EL (cell line): ENCODE measurements at regions not wholly inside any gene's neighbourhood (a gene's known extent, or its start where the extent isn't known, plus 50 kb on each side); places are given as distances from the start of the nearest gene placed in this dataset.

ENCODE experiments used
- DNase-seq: peaks from one replicate; pipeline ENCODE4 v3.0.0-alpha.2; 2016

DNA sequence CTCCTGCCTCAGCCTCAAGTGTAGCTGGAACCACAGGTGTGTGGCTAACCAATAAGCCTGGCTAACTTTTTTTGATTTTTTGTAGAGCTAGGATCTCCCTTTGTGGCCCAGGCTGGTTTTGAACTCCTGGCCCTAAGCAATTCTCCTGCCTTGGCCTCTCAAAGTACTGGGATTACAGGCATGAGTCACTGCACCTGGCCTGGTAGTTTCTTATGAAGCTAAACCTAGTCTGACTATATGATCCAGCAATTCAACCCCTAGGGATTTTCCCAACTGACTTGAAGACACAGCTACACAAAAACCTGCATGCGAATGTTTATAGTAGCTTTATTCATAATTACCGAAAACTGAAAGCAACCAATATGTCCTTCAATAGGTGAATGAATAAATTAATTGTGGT is 176.2 kb upstream of the IRX3 start:
- DNase-seq, result no peak

DNA sequence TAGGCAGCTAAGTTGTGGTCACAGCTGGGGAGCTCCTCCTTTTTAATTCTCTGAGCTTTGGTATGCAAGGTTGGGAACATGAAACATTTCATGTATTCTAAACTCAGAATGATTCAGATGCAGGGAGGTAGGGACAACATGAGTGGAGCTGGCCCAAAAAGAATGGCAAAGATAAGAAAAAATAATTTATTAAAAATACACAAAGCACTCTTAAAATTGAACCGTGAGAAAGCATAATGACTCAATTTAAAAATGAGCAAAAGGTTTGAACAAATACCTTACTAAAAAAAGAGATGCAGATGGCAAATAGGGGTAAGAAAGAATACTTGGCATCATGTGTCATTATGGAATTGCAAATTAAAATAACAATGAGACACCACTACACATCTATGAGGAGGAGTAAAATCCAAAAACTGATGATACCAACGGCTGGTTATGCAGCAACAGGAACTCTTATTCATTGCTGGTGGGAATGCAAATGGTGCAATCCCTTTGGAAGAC is 175.6 kb upstream of the IRX3 start:
- peak; percentile 56 for DNase-seq

DNA sequence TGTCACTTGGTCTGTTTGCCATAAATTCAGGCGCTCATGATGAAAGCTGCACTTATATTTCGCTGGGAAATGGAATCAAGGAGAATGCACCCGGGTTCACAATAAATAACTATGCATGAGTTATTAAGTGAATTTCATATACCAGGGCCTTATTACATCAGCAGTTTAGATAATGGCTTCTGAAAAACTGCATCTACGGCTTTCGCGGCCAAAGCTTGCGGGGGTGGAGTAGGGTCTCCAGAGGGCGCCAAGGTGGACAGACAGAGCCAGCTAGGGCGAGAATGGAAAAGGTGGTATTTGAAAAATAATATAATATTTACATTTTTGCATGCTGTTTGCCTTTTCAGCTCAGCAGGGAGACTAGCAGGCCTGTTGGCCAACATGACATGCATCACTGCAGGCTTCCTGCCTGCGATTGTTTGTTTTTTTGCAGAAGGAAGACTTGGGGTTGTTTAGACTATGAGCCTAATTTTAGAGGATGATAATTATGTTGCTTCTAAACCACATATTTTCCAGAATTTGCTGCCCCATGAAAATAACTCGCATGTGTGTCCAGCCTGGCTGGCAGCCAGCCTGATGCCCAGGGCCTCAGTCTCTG is 173.8 kb upstream of the IRX3 start:
- DNase-seq, result no peak

DNA sequence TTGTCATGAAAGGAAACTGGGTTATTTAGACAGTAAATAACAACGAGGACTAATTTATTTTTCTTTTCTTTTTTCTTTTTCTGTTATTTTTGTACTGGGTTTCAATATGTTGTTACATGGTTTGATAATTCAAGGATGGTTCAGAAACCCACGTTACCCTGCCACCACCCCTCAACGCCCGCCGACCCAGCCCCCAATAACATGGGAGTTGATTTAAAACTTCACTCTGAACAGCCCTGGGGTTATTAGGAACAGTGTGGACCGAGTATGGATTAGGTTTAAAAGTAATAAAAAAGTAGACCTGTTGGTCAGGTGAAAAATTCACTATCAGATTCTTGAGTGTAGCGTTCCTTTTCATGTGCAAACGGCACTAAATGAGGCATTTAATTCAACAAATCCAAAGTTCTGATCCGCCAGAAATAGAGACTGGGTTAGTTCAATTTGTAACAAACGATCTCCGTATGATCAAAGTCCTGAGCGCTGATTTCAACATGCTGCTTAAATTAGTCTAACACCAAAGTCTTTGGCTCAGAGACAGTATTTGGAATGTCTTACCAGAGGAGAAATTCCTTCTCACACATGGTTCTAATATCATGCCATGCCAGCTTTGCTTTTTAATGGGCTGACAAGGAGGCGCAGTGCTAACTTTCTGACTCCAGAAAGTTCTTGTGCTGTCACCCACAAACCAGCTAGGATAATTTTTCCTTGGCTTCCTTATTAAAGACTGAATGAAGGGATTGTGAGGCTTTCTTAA is 173.1 kb upstream of the IRX3 start:
- DNase-seq, result peak; percentile 42

GRCh38 chr16:54458923-54459322 is 172.3 kb upstream of the IRX3 start:
- DNase-seq, result no peak

DNA sequence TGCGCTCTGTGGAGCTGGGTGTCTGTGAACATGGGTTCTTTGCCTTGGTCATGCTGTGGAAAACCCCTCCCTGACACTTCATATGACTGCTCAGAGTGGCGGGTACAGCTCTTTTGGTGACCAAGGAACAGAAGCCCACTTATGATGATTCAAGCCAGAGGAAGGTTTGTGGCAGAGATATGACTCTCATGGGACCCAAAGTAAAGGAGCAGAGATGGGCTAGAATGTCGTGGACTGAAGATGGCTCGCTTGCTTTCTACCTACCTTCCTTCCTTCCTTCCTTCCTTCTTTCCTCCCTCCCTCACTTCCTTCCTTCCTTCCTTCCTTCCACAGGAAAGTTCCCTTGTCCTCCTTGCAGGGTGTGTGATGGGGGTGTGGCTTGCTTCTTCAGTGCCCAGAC is 169.7 kb upstream of the IRX3 start:
- DNase-seq, result no peak

DNA sequence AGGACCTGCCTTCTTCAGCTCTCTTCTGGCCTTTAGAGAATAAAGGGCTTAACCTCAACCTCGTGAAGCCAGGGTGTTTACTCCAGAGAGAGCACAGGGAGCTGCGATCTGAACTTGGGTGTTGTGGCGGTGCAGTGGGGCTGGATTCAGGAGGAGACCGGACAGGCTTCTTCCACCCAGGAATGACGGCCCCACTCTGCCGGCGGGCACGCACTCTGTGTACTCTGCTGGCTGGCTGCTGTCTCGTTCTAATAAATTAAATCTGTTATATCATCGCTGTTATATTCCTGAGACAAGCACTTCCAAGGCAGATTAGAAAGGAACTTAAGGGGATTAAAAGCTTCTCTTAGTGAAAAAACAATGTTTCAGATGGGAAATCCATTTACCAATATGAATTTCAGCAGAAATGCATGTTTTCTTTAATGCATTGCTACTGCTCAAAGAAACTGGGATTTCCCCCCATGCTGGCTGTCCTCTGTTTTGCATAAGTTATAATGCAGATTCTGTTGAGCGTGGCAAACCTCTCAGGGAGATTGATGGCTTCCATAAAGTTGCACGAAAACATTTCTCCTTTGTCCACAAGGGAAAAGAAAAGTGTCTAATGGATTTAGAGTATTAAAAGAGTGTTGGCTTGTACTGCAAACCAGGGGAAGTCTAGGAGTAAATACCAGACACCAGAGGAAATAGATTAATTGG is 168.6 kb upstream of the IRX3 start:
- DNase-seq, result no peak

GRCh38 chr16:54454616-54455015 is 168.0 kb upstream of the IRX3 start:
- DNase-seq, result no peak

GRCh38 chr16:54453871-54454270 is 167.3 kb upstream of the IRX3 start:
- no peak for DNase-seq

DNA sequence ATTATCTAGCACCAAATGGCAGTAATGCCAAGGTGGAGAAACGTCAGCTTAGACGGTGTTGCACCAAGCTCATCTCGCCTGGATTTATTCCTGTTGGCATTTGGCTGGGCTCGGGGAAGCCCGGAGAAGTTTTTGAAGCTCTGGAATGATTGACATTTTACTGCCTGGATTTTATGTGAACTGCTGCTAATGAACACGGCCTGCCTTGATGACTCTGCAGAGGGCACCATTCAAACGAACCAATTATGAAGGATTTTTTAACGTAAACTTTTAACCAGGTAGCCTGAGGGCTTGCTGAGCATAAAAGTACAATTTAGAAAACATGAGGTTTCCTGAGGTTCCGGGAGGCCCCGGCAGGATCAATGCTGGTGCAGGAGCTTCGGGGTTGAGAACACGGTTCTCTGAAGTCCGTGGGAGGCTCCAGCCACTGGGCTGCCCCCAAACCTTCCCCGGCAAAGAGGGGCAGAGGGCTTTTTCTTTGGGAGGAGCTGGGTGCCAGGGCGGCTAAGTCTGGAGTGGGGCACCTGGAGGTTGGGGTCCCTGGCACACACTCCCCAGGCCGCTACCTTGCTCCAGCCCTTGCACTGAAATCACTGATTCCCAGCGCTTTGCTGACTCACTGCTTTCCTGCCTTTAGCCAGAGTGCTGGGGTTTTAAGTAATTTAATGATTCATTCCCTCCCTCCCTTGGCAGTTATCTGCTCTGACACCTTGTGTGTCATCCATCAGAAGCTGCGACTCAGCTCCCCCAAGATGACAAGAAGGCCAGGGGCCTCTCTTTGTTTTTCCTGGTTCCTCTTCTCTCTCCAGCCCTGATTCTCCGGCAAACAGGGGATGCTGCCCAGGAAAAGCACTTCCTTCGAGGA is 161.2 kb upstream of the IRX3 start:
- DNase-seq, result peak; percentile 87

DNA sequence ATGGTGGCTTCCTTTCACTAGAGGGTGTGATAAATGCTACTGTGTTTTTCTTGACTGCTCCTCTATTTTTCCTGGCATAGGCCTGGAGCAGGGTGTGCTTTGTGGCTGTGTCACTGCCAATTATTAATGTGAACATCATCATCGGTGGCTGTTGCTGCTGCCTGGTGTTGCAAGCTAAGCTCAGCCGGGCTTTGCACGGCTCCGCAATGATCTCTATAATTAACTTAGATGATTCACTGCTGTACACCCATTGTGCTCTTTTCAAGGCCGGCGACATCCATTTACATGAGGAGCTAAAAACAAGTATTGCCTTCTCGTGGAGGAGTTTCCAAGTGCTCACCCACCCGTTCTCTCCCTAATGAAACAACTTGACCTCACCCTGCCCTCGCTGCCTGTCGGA is 160.1 kb upstream of the IRX3 start:
- peak; percentile 74 for DNase-seq

- no peak for DNase-seq
Observed at GRCh38 chr16:54444851-54445458, 158.4 kb upstream of the IRX3 start.

- no peak for DNase-seq
Observed at GRCh38 chr16:54443839-54444238, 157.3 kb upstream of the IRX3 start.

DNA sequence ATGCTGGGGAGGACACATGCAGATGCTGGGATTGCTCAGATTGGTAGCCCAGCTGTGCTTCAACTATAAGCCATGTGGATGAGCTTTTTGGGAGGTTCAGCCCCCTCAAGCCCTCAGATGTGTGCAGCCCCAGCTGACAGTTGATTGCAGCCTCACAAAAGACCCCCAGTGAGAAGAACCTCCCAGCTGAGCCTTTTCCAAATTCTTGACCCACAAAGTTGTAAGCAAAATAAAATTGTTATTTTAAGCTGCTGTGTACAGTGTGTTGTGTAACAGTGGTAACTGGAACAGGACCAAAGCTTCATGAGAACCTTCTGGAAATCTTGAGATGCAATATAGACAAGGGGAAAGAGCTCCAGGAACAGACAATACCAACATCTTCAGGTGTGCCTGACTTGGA is 156.8 kb upstream of the IRX3 start:
- no peak for DNase-seq

GRCh38 chr16:54442864-54443263 is 156.3 kb upstream of the IRX3 start:
- DNase-seq, result no peak

DNA sequence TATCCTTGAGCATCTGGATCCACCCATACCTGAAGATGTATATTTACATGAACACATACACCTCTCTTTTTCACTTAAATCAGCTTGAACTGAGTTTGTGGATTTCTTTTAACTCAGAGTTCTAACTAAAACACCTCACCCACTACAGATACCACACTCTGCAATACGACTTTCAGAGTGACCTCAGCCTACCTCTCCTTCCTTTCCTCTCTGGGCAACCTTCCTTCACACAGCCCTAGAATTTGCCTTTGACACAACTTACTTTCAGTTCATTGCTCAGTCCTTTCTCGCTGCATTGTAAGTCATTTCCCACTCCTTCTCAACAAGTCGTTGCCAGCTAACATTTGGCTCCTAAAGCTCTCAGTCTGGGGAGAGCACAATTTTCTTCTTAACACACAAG is 151.9 kb upstream of the IRX3 start:
- no peak for DNase-seq

GRCh38 chr16:54437921-54438320 is 151.3 kb upstream of the IRX3 start:
- DNase-seq, result no peak

GRCh38 chr16:54437401-54437800 is 150.8 kb upstream of the IRX3 start:
- DNase-seq, result no peak

- no peak for DNase-seq
Observed at GRCh38 chr16:54436346-54436745, 149.8 kb upstream of the IRX3 start.

- no peak for DNase-seq
Observed at GRCh38 chr16:54434859-54435258, 148.3 kb upstream of the IRX3 start.

GRCh38 chr16:54432897-54433229 is 146.3 kb upstream of the IRX3 start:
- DNase-seq, result no peak

DNA sequence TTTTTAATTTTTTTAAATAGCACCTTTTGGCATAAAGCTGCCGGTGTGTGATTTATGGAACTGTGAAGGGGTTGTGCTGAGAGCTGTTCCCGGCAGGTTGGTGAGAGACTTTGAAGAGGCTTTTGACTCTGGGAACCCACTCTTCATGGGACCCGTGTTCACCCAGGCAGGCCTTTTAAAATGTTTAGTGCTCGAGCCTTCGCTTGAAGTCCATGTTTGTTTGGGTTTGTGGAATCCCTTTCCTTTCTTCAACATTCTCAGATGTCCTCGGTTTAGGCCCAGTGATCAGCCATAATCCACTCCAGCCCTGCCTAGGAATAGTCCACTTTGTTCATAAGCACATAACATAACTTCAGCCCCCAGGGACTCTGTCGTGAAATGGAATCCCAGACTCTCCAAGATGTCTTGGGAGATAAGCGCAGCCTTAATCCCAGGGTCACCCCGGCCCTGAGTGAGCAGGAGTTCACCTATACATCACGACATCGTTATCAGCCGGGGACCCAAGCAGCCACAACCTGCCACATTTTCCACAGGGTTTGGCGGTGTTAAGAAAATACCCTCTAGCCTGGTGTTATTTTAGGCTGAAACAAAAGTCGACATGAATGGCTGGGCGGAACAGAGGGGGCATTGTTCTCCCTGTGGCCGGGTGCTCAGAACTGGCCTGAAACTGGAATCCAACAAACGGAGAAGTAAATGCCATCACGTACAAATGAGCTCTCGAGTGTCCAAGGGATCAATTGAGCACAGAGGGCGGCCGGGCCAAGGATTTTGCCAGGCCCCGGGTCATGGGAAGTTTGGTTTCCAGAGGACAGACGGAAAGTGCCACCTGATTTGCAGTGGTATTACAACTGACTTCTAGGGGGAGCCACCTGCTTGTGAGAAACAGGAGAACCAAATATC is 145.7 kb upstream of the IRX3 start:
- no peak for DNase-seq
